ENCODE measurements at regions not wholly inside any gene's neighbourhood (a gene's known extent, or its start where the extent isn't known, plus 50 kb on each side); places are given as distances from the start of the nearest gene placed in this dataset.

GRCh38 chr1:36706416-36706815 lies 223.7 kb upstream of the CSF3R start:
- Histone ChIP-seq H3K9me3 (no peaks in the 10 kb centered on the region), H3K4me1 (peaks cover 0 to 5% (median 2%) of the 10 kb centered on the region in 4 donors), H3K27me3 (peaks cover 0 to 77% (median 24%) of the 10 kb centered on the region in 3 donors), H3K27ac (no peak overlapping the region), H3K4me3 (no peak overlapping the region), H3K36me3 (no peaks in the 10 kb centered on the region)
- WGBS, 5 donors = 39 to 60% (median 48%) methylated on average over 10 of the region's 10 CpGs
- no peak for TF ChIP-seq POLR2A (IDR thresholded peaks at IDR 0.05)
- TF ChIP-seq CTCF (IDR thresholded peaks at IDR 0.05) = no peak
- no peak for TF ChIP-seq EP300 (IDR thresholded peaks at IDR 0.05)
- TF ChIP-seq POLR2AphosphoS5 (IDR thresholded peaks at IDR 0.05) = no peak
- no peak for DNase-seq
- intact Hi-C loops (cut with DNase I; ENCODE audit: low total_unique reads) = no loop called here

GRCh38 chr1:36705629-36706028 lies 222.9 kb upstream of the CSF3R start:
- TF ChIP-seq EP300 (IDR thresholded peaks at IDR 0.05) (no peak), POLR2A (IDR thresholded peaks at IDR 0.05) (no peak), CTCF (IDR thresholded peaks at IDR 0.05) (no peak)
- Histone ChIP-seq H3K4me3 (no peak overlapping the region), H3K4me1 (peaks cover 0 to 5% (median 2%) of the 10 kb centered on the region in 4 donors), H3K27ac (no peak overlapping the region), H3K9me3 (no peaks in the 10 kb centered on the region), H3K36me3 (no peaks in the 10 kb centered on the region), H3K27me3 (peaks cover 0 to 69% (median 24%) of the 10 kb centered on the region in 3 donors)
- DNase-seq = peak in 1 of 2 donors; percentile 56
- 55 to 84% (median 62%) methylated on average over 4 of the region's 4 CpGs for WGBS, 5 donors
- intact Hi-C loops (cut with DNase I; ENCODE audit: low total_unique reads) = no loop called here

GRCh38 chr1:36703526-36704208 lies 221.0 kb upstream of the CSF3R start:
- intact Hi-C loops (cut with DNase I; ENCODE audit: low total_unique reads) = no loop called here

GRCh38 chr1:36702963-36703362 lies 220.2 kb upstream of the CSF3R start:
- Histone ChIP-seq H3K36me3 (no peaks in the 10 kb centered on the region), H3K4me1 (peaks cover 0 to 5% (median 2%) of the 10 kb centered on the region in 4 donors), H3K27ac (no peak overlapping the region), H3K4me3 (no peak overlapping the region), H3K9me3 (no peaks in the 10 kb centered on the region), H3K27me3 (peaks cover 0 to 54% (median 5%) of the 10 kb centered on the region in 3 donors)
- WGBS, 5 donors = 76 to 87% (median 82%) methylated on average over 9 of the region's 9 CpGs
- intact Hi-C loops (cut with DNase I; ENCODE audit: low total_unique reads) = no loop called here
- DNase-seq = no peak
- no peak for TF ChIP-seq POLR2A (IDR thresholded peaks at IDR 0.05)
- no peak for TF ChIP-seq POLR2AphosphoS5 (IDR thresholded peaks at IDR 0.05)
- TF ChIP-seq CTCF (IDR thresholded peaks at IDR 0.05) = no peak
- no peak for TF ChIP-seq EP300 (IDR thresholded peaks at IDR 0.05)

More at GRCh38 chr1:36703526-36704208, 221.0 kb upstream of the CSF3R start:
- Histone ChIP-seq H3K9me3 (no peaks in the 10 kb centered on the region), H3K27me3 (peaks cover 0 to 53% (median 8%) of the 10 kb centered on the region in 3 donors), H3K36me3 (no peaks in the 10 kb centered on the region), H3K4me3 (no peak overlapping the region), H3K27ac (no peak overlapping the region), H3K4me1 (peaks cover 0 to 5% (median 2%) of the 10 kb centered on the region in 4 donors)
- TF ChIP-seq EP300 (IDR thresholded peaks at IDR 0.05) (no peak), CTCF (IDR thresholded peaks at IDR 0.05) (peak in 5 of 7 experiments; percentile 64 to 74 (median 66)), POLR2A (IDR thresholded peaks at IDR 0.05) (no peak), POLR2AphosphoS5 (IDR thresholded peaks at IDR 0.05) (peak in 1 of 3 donors; percentile 18)
- peak; percentile 76 to 91 for DNase-seq
- WGBS, 5 donors = 20 to 28% (median 23%) methylated on average over 15 to 19 of the region's 19 CpGs
